Upper lobe of left lung (tissue), 6 donors: ENCODE measurements at regions not wholly inside any gene's neighbourhood (a gene's known extent, or its start where the extent isn't known, plus 50 kb on each side); places are given as distances from the start of the nearest gene placed in this dataset.
"Not testable (repeated sequence)": the region's sequence is repeated elsewhere in the genome, so short reads cannot be mapped to it uniquely, and the experiment has no call there.

Experiments used
- ATAC-seq, 2 donors: fragments of 200-7000 bp; cut with Tn5 transposase; one replicate each; pipeline ENCODE4 v1.9.1; 2022; ENCODE audit warnings: mild to moderate bottlenecking in 2 of 2, moderate library complexity in 2 of 2; ENCODE audit not compliant: low FRiP score in 2 of 2
- DNase-seq, 2 donors: peaks; one replicate each; pipeline ENCODE4 v3.0.0-alpha.2; 2019 to 2020
- H3K27ac ChIP-seq, 4 donors: fragments of 200-600 bp; sonication (generic); one replicate each; pipeline ENCODE4 v1.5.1; 2016 to 2019
- H3K27me3 ChIP-seq, 4 donors: fragments of 200-600 bp; sonication (generic); one replicate each; pipeline ENCODE4 v1.5.1; 2017 to 2019
- H3K36me3 ChIP-seq, 4 donors: fragments of 200-600 bp; sonication (generic); one replicate each; pipeline ENCODE4 v1.5.1; 2016 to 2019
- H3K4me1 ChIP-seq, 4 donors: fragments of 200-600 bp; sonication (generic); one replicate each; pipeline ENCODE4 v1.5.1; 2018 to 2019
- H3K4me3 ChIP-seq, 4 donors: fragments of 200-600 bp; sonication (generic); one replicate each; pipeline ENCODE4 v1.5.1; 2017 to 2019; ENCODE audit warnings: mild to moderate bottlenecking in 2 of 4, moderate library complexity in 1 of 4
- H3K9me3 ChIP-seq, 4 donors: fragments of 200-600 bp; sonication (generic); one replicate each; pipeline ENCODE4 v1.5.1; 2018 to 2019
- CTCF ChIP-seq, 6 experiments: fragments of 450-650 bp in 4 of 6; fragments of 200-600 bp in 2 of 6; sonication (generic) in 2 of 6; IDR thresholded peaks; one replicate each; pipeline ENCODE4 v1.5.1; 2016 to 2019; ENCODE audit warnings: antibody characterized with exemption in 6 of 6
- EP300 ChIP-seq, 4 donors: sonication (generic); formaldehyde crosslinking; IDR thresholded peaks; one replicate each; pipeline ENCODE4 v1.5.1; 2017; ENCODE audit warnings: antibody characterized with exemption in 4 of 4, control low read depth in 2 of 4
- POLR2A ChIP-seq, 4 donors: fragments of 450-650 bp; IDR thresholded peaks; one replicate each; pipeline ENCODE4 v1.5.1; 2016 to 2017; ENCODE audit warnings: antibody characterized with exemption in 4 of 4, mild to moderate bottlenecking in 2 of 4
- POLR2AphosphoS5 ChIP-seq, 2 donors: sonication (generic); formaldehyde crosslinking; IDR thresholded peaks; one replicate each; pipeline ENCODE4 v1.5.1; 2017; ENCODE audit warnings: antibody characterized with exemption in 2 of 2
- WGBS, 2 donors: methylation state at CpG; one replicate each; pipeline ENCODE4 v1.1.5; 2017 to 2018; 5-methylcytosine and 5-hydroxymethylcytosine counted together
- donor health status: DM: no; HTN: no; CAD: no; lungs with moderate emphysema.
- donor health status: DM: no; HTN: yes; CAD: no; lungs with severe emphysema.

GRCh38 chr12:67546746-67547145 is 101.8 kb upstream of the DYRK2 start:
- 62 to 94% methylated on average over 1 of the region's 1 CpG for WGBS, 2 donors
- no peaks in the 10 kb centered on the region for H3K27me3 ChIP-seq
- no peaks in the 10 kb centered on the region for H3K36me3 ChIP-seq
- no peaks in the 10 kb centered on the region for H3K9me3 ChIP-seq
- DNase-seq = no peak
- no peak overlapping the region for H3K4me3 ChIP-seq
- no peak for ATAC-seq
- no peak overlapping the region for H3K27ac ChIP-seq
- H3K4me1 ChIP-seq = no peaks in the 10 kb centered on the region
- TF ChIP-seq POLR2A (IDR thresholded peaks at IDR 0.05) = no peak
- no peak for TF ChIP-seq POLR2AphosphoS5 (IDR thresholded peaks at IDR 0.05)
- no peak for TF ChIP-seq CTCF (IDR thresholded peaks at IDR 0.05)
- no peak for TF ChIP-seq EP300 (IDR thresholded peaks at IDR 0.05)

GRCh38 chr12:67555075-67555717 is 93.3 kb upstream of the DYRK2 start:
- not testable (repeated sequence) for H3K27me3 ChIP-seq, H3K9me3 ChIP-seq, H3K36me3 ChIP-seq, H3K4me3 ChIP-seq, H3K27ac ChIP-seq
- DNase-seq = peak in 1 of 2 donors; percentile 75
- ATAC-seq = peak in 1 of 2 donors; percentile 39
- TF ChIP-seq POLR2AphosphoS5 (IDR thresholded peaks at IDR 0.05) = peak in 1 of 2 donors; percentile 44
- peaks cover 4 to 13% (median 9%) of the 10 kb centered on the region in 4 donors for H3K4me1 ChIP-seq
- 15 to 47% methylated on average over 4 to 8 of the region's 8 CpGs for WGBS, 2 donors

- 97 to 98% methylated on average over 3 of the region's 3 CpGs for WGBS, 2 donors
- ATAC-seq = no peak
Measured at GRCh38 chr12:67558775-67559174, 89.8 kb upstream of the DYRK2 start.

GRCh38 chr12:67559751-67560150 is 88.8 kb upstream of the DYRK2 start:
- Histone ChIP-seq H3K27ac (no peak overlapping the region), H3K27me3 (no peaks in the 10 kb centered on the region), H3K4me3 (no peak overlapping the region), H3K4me1 (peaks cover 4 to 11% (median 9%) of the 10 kb centered on the region in 4 donors), H3K36me3 (no peaks in the 10 kb centered on the region), H3K9me3 (peaks cover 0 to 14% (median 4%) of the 10 kb centered on the region in 4 donors)
- WGBS, 2 donors = 89 to 90% methylated on average over 3 of the region's 3 CpGs
- ATAC-seq (no peak), DNase-seq (no peak)
- TF ChIP-seq CTCF (IDR thresholded peaks at IDR 0.05) (no peak), EP300 (IDR thresholded peaks at IDR 0.05) (no peak), POLR2A (IDR thresholded peaks at IDR 0.05) (no peak), POLR2AphosphoS5 (IDR thresholded peaks at IDR 0.05) (no peak)

More at GRCh38 chr12:67558775-67559174, 89.8 kb upstream of the DYRK2 start:
- no peak overlapping the region for H3K4me3 ChIP-seq
- H3K9me3 ChIP-seq = peaks cover 0 to 14% (median 4%) of the 10 kb centered on the region in 4 donors
- no peaks in the 10 kb centered on the region for H3K27me3 ChIP-seq
- H3K27ac ChIP-seq = no peak overlapping the region
- H3K36me3 ChIP-seq = no peaks in the 10 kb centered on the region
- no peak for DNase-seq
- no peak for TF ChIP-seq POLR2A (IDR thresholded peaks at IDR 0.05)
- TF ChIP-seq EP300 (IDR thresholded peaks at IDR 0.05) = no peak
- no peak for TF ChIP-seq POLR2AphosphoS5 (IDR thresholded peaks at IDR 0.05)
- no peak for TF ChIP-seq CTCF (IDR thresholded peaks at IDR 0.05)
- H3K4me1 ChIP-seq = peaks cover 4 to 13% (median 9%) of the 10 kb centered on the region in 4 donors

GRCh38 chr12:67562513-67563287 is 85.8 kb upstream of the DYRK2 start:
- WGBS, 2 donors = 56 to 60% methylated on average over 3 of the region's 3 CpGs

More at GRCh38 chr12:67562513-67563287, 85.8 kb upstream of the DYRK2 start:
- TF ChIP-seq POLR2A (IDR thresholded peaks at IDR 0.05) (no peak), EP300 (IDR thresholded peaks at IDR 0.05) (no peak), POLR2AphosphoS5 (IDR thresholded peaks at IDR 0.05) (no peak)
- Histone ChIP-seq H3K27ac (no peak overlapping the region), H3K9me3 (peaks cover 3 to 19% (median 12%) of the 10 kb centered on the region in 4 donors), H3K36me3 (no peaks in the 10 kb centered on the region), H3K4me1 (no peaks in the 10 kb centered on the region), H3K4me3 (no peak overlapping the region), H3K27me3 (no peaks in the 10 kb centered on the region)
- ATAC-seq = no peak
- DNase-seq = no peak
